Spinal cord (tissue), 9 donors: ENCODE measurements at regions not wholly inside any gene's neighbourhood (a gene's known extent, or its start where the extent isn't known, plus 50 kb on each side); places are given as distances from the start of the nearest gene placed in this dataset.
A peak's percentile ranks its signal among the peaks of the same experiment; 100 is the strongest.

Experiments used
- DNase-seq, 6 donors: peaks; one replicate each; pipeline versions ENCODE4 v3.0.0 to v3.0.0-alpha.2; 2013 to 2015; ENCODE audit warnings: low spot score in 6 of 6, low read depth in 4 of 6
- H3K27ac ChIP-seq: one replicate; pipeline ENCODE4 v1.5.1; 2013; ENCODE audit warnings: low read depth, low read length, control low read depth
- H3K27me3 ChIP-seq: one replicate; pipeline ENCODE4 v1.6.1; 2013; ENCODE audit warnings: low read length; ENCODE audit not compliant: control insufficient read depth, insufficient read depth
- H3K36me3 ChIP-seq: one replicate; pipeline ENCODE4 v1.6.1; 2013; ENCODE audit warnings: low read length; ENCODE audit not compliant: control insufficient read depth, insufficient read depth
- H3K4me1 ChIP-seq: one replicate; pipeline ENCODE4 v1.6.1; 2013; ENCODE audit warnings: low read length; ENCODE audit not compliant: control insufficient read depth, insufficient read depth
- H3K4me3 ChIP-seq: one replicate; pipeline ENCODE4 v1.5.1; 2013; ENCODE audit warnings: low read depth, low read length, control low read depth
- H3K9me3 ChIP-seq: one replicate; pipeline ENCODE4 v1.6.1; 2013; ENCODE audit warnings: low read length; ENCODE audit not compliant: control insufficient read depth, insufficient read depth
- WGBS: methylation state at CpG from one replicate; pipeline ENCODE4 v1.1.5; 2013; ENCODE audit warnings: missing lambda C conversion rate; ENCODE audit not compliant: insufficient coverage; 5-methylcytosine and 5-hydroxymethylcytosine counted together
- donor health status: healthy.

GRCh38 chr4:24063731-24064130 is 173.9 kb upstream of the PPARGC1A start:
- peak in 1 of 6 donors; percentile 58 for DNase-seq
- Histone ChIP-seq H3K27me3 (no peaks in the 10 kb centered on the region), H3K36me3 (no peaks in the 10 kb centered on the region), H3K4me1 (peaks cover 3% of the 10 kb centered on the region), H3K4me3 (no peak overlapping the region), H3K27ac (no peak overlapping the region), H3K9me3 (no peaks in the 10 kb centered on the region)
- 68% methylated on average over 4 of the region's 8 CpGs for WGBS

GRCh38 chr4:24060932-24061331 is 171.1 kb upstream of the PPARGC1A start:
- Histone ChIP-seq H3K36me3 (no peaks in the 10 kb centered on the region), H3K27ac (no peak overlapping the region), H3K27me3 (no peaks in the 10 kb centered on the region), H3K4me1 (peaks cover 3% of the 10 kb centered on the region), H3K9me3 (no peaks in the 10 kb centered on the region), H3K4me3 (no peak overlapping the region)
- 90% methylated on average over 3 of the region's 3 CpGs for WGBS
- no peak for DNase-seq

GRCh38 chr4:24059839-24060238 is 170.0 kb upstream of the PPARGC1A start:
- H3K4me1 ChIP-seq, result peaks cover 3% of the 10 kb centered on the region
- DNase-seq, result no peak
- WGBS, result 92% methylated on average over 4 of the region's 5 CpGs
- no peak overlapping the region for H3K4me3 ChIP-seq
- no peaks in the 10 kb centered on the region for H3K27me3 ChIP-seq
- no peaks in the 10 kb centered on the region for H3K9me3 ChIP-seq
- H3K36me3 ChIP-seq, result no peaks in the 10 kb centered on the region
- H3K27ac ChIP-seq, result no peak overlapping the region

- no peaks in the 10 kb centered on the region for H3K36me3 ChIP-seq
Observed at GRCh38 chr4:24057915-24058559, 168.2 kb upstream of the PPARGC1A start.

GRCh38 chr4:24056289-24056688 is 166.4 kb upstream of the PPARGC1A start:
- no peak overlapping the region for H3K27ac ChIP-seq
- no peaks in the 10 kb centered on the region for H3K4me1 ChIP-seq
- DNase-seq, result peak in 1 of 6 donors; percentile 35
- WGBS, result no CpG with 5 or more reads among the region's 1 CpG
- no peaks in the 10 kb centered on the region for H3K36me3 ChIP-seq
- no peaks in the 10 kb centered on the region for H3K9me3 ChIP-seq
- H3K4me3 ChIP-seq, result no peak overlapping the region
- no peaks in the 10 kb centered on the region for H3K27me3 ChIP-seq

More at GRCh38 chr4:24057915-24058559, 168.2 kb upstream of the PPARGC1A start:
- no peaks in the 10 kb centered on the region for H3K27me3 ChIP-seq
- no peaks in the 10 kb centered on the region for H3K9me3 ChIP-seq
- no peak for DNase-seq
- WGBS, result 72% methylated on average over 5 of the region's 10 CpGs
- no peak overlapping the region for H3K4me3 ChIP-seq
- H3K27ac ChIP-seq, result no peak overlapping the region
- H3K4me1 ChIP-seq, result no peaks in the 10 kb centered on the region

- Histone ChIP-seq H3K9me3 (no peaks in the 10 kb centered on the region), H3K27me3 (no peaks in the 10 kb centered on the region), H3K4me3 (no peak overlapping the region), H3K27ac (no peak overlapping the region), H3K36me3 (no peaks in the 10 kb centered on the region), H3K4me1 (no peaks in the 10 kb centered on the region)
- DNase-seq, result no peak
- 50% methylated on average over 1 of the region's 3 CpGs for WGBS
Observed at GRCh38 chr4:24055623-24056022, 165.8 kb upstream of the PPARGC1A start.

- Histone ChIP-seq H3K9me3 (no peaks in the 10 kb centered on the region), H3K4me3 (no peak overlapping the region), H3K27me3 (no peaks in the 10 kb centered on the region), H3K36me3 (no peaks in the 10 kb centered on the region), H3K4me1 (no peaks in the 10 kb centered on the region), H3K27ac (no peak overlapping the region)
- no peak for DNase-seq
- 94% methylated on average over 2 of the region's 3 CpGs for WGBS
Observed at GRCh38 chr4:24054910-24055309, 165.1 kb upstream of the PPARGC1A start.

- H3K9me3 ChIP-seq, result no peaks in the 10 kb centered on the region
- peaks cover 2% of the 10 kb centered on the region for H3K27me3 ChIP-seq
- H3K27ac ChIP-seq, result no peak overlapping the region
- no peak for DNase-seq
- H3K36me3 ChIP-seq, result no peaks in the 10 kb centered on the region
- H3K4me3 ChIP-seq, result no peak overlapping the region
- no peaks in the 10 kb centered on the region for H3K4me1 ChIP-seq
Observed at GRCh38 chr4:24053934-24054333, 164.1 kb upstream of the PPARGC1A start.

- no peaks in the 10 kb centered on the region for H3K36me3 ChIP-seq
- H3K4me1 ChIP-seq, result no peaks in the 10 kb centered on the region
- H3K9me3 ChIP-seq, result no peaks in the 10 kb centered on the region
- 87% methylated on average over 4 of the region's 5 CpGs for WGBS
- H3K27me3 ChIP-seq, result peaks cover 2% of the 10 kb centered on the region
- H3K4me3 ChIP-seq, result no peak overlapping the region
- H3K27ac ChIP-seq, result no peak overlapping the region
- DNase-seq, result no peak
Observed at GRCh38 chr4:24044610-24045589, 155.1 kb upstream of the PPARGC1A start.

- Histone ChIP-seq H3K4me1 (no peaks in the 10 kb centered on the region), H3K9me3 (no peaks in the 10 kb centered on the region), H3K27me3 (peaks cover 2% of the 10 kb centered on the region), H3K4me3 (no peak overlapping the region), H3K27ac (no peak overlapping the region), H3K36me3 (no peaks in the 10 kb centered on the region)
- no CpG with 5 or more reads among the region's 1 CpG for WGBS
- no peak for DNase-seq
Observed at GRCh38 chr4:24042094-24042493, 152.2 kb upstream of the PPARGC1A start.
